Uterus (tissue), 2 donors: ENCODE measurements at regions not wholly inside any gene's neighbourhood (a gene's known extent, or its start where the extent isn't known, plus 50 kb on each side); places are given as distances from the start of the nearest gene placed in this dataset.

Experiments
- CTCF ChIP-seq, 4 experiments: fragments of 200-600 bp in 2 of 4; fragments of 450-650 bp in 2 of 4; sonication (generic) in 2 of 4; IDR thresholded peaks; one replicate each; pipeline ENCODE4 v1.5.1; 2016 to 2019; ENCODE audit warnings: antibody characterized with exemption in 4 of 4, mild to moderate bottlenecking in 2 of 4, moderate library complexity in 1 of 4
- POLR2A ChIP-seq, 2 donors: fragments of 450-650 bp; IDR thresholded peaks; one replicate each; pipeline ENCODE4 v1.6.1; 2016; ENCODE audit warnings: antibody characterized with exemption in 2 of 2, mild to moderate bottlenecking in 1 of 2, moderate library complexity in 1 of 2

DNA sequence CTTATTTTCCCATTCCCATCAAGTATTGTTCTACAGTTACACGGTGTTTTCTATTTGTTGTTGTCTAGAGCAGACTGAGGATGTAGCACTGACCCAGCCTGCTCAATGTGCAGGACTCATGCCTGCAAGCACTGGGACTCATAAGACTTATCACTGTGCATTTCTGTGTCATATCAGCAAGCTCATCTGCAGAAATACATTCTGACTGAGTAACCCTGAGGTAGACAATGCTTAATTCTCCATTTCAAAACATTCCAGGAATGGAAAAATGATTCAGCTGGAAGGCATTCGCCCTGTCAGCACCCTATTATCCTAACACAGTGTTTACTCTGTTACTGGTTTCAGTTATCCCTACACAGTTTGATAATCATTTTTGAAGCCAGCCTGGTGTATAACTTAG lies 2506.4 kb downstream of the PCDH9 start:
- TF ChIP-seq POLR2A (IDR thresholded peaks at IDR 0.05) (no peak), CTCF (IDR thresholded peaks at IDR 0.05) (no peak)
